GM19328 (cell line): ENCODE measurements at regions not wholly inside any gene's neighbourhood (a gene's known extent, or its start where the extent isn't known, plus 50 kb on each side); places are given as distances from the start of the nearest gene placed in this dataset.
"Not testable (repeated sequence)": the region's sequence is repeated elsewhere in the genome, so short reads cannot be mapped to it uniquely, and the experiment has no call there.

ENCODE experiments used
- ATAC-seq: cut with Tn5 transposase; IDR thresholded peaks from one replicate; pipeline ENCODE4 v1.9.1; 2021; ENCODE audit warnings: mild to moderate bottlenecking, moderate library complexity; ENCODE audit not compliant: unreplicated experiment

DNA sequence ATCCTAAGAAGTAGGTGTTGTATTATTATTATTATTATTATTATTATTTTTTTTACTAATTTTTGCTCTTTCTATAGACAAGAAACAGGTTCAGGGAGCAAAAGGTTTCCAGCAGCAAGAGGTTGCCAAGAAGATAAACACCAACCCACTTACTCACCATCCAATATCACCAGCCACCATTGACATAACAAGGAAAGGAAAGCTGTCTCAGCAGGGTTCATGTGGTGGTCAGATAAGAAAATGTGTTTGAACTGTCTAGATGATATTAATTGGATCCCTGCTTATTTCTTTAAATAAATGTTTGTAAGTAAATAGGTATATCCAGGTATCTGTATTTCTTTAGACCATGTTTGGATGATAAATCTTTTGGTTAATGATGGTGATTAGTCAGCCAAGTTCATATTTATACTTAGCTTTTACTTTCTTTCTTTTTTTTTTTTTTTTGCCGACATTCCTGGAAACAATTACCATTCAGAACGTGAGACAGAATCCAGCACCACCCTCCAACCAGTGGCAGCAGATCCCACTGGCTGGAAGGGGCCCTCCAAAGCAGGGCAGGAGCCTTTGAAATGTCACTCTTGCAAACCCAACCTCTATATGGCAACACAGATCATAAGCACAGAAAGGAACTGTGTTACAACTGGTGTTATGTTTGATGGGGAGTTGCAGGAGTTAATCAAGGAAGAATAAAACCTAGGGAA lies 139.2 kb upstream of the ECI2 start:
- ATAC-seq = no peak

DNA sequence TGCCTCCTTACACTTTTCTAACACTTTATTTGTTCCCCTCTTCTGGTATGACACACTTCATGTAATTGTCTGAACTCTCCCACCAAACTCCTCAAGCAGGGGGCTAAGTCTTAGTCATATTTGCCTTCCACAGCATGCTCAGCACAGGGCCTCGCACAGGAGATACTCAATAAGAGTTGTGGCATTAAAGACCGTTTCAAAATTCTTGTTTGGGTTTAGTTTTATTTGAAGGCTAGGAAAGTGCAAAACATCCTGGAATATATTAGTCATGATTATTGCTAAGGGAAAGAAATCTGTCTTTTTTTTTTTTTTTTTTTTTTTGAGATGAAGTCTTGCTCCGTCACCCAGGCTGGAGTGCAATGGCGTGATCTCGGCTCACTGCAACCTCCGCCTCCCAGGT lies 137.6 kb upstream of the ECI2 start:
- no peak for ATAC-seq

DNA sequence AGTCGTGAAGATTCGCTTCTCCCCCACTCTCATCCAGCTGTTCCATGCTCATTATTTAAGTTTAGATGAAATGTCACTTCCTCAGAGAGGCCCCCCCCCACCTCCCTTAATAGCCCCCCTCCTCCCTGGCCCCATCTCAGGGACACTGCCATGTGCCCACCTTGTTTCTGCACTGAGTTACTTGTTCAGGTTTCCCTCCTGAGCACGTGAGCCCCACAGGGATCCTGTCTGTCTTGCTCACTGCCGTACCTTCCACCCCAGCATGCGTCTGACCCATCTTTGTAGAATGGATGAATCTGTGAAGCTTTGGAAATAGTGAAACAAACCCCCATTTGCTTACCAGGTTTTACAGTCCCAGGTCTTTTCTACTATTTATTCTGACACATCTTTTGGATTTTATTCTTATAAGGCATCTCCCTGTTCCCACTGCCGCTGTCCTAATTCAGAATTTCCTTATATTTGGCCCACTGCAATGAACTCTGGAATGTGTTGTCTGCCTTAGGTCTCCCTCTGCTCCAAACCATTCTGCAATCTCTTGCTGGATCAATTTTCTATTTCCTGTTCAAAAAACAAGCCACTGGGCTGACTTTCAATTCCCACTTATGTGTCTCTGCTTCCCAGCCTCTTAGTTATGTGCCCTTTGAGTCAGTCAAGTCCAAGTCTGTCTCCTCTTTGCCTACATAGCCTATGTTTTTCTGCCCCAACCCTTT lies 136.5 kb upstream of the ECI2 start:
- no peak for ATAC-seq

DNA sequence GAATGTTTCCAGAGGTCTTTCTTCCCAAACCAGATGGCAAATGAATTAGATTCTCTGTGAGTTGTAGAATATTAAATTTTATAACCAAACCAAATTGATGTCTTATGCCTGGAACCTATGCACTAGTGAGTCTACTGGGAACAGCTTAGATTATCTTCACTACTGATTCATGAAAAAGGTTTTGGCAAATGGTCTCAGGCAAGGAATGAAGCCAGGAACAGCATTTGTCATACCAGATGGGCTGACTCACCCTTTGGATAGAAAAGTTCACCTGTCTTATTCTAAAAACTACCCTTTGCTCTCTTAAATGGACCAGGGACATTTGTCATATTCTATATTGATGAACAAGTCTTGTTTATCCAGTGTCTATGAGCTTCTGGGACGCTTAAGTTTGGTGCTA lies 135.4 kb upstream of the ECI2 start:
- ATAC-seq = no peak

DNA sequence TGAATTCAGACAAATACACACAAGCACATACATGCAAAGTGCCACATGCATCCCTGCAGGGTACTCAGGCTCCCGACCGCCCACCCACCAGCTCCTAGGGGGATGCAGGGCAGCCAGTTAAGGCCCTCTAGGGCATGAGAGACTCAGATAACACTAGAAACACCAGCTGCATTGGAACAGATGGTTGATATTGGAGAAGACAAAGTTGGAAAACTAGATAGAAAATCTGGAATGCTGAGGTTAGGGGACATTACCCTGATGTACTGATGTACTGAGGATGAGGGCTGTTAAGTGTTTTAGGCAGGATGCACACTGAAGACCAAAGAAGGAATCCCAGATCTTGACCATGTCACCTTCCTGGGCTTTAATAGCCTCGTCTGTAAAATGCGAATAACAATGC lies 134.6 kb upstream of the ECI2 start:
- no peak for ATAC-seq

DNA sequence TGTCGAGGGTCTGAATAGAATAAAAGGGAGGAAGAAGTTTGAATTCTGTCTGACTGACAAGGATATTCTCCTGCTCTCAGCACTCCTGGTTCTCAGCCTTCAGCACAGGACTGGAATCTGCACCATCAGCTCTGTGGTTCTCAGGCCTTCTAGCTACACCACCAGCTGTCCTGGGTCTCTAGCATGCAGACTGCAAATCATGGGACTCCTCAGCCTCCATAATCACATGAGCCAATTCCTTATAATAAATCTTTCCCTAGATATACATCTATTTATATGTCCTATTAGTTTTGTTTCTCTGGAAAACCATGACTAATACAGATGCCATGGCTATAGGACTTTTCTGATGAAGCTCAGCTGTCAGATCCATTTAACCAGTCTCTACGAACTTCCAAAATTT lies 132.8 kb upstream of the ECI2 start:
- ATAC-seq = no peak

DNA sequence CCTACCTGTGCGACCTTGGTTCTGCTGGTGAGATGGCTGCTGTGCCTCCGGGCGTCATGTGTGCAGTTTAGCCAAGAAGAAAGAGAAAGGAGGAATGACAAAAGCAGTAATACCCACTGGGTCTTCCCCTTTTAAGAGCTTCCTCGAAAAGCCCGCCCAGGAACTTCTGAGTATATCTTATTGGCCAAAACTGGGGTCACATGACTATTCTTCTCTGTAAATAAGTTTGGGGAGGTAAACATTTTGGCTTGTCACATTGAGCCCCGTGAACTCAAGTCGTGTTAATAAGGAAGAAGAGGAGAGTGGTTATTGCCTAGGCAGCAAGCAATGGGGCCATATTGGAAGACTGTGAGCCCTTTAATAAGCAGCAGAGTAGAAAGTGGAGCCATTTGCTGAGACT lies 130.4 kb upstream of the ECI2 start:
- ATAC-seq = no peak

DNA sequence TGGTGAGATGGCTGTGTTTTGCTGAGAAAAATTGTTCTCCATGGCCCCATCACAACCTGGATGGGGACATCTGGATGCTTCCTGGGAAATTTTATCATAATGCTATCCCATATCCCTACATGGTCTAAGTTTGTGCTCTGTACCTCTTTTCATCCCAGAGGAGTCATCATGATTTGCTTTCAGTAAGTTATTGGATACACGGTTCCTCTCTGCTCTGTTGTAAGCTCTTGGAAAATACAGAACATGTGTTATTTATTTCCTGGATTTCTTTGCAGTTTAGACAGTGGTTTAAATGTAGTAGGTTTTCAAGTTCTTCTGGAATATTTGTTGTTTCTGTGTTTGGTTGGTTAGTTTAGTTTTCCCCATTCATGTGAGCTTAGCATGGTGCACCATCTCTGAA lies 129.2 kb upstream of the ECI2 start:
- ATAC-seq = no peak

DNA sequence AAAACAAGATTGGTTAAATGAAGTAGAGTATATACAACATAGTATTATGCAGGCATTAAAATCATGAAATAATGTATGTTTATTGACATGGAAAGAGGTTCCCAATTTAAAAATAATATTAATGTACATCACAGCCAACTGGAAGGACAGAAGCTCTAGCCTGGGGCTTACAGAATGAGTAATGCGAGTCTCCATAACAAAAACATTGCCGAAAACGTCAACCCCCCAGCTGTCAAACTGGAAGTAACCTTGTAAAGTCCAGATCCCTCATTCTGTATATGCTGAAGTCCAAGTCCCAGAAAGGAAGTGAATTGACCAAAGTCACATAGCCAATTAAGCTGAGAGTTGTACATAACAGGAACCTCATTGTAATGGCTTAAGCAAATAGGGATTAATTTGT lies 128.7 kb upstream of the ECI2 start:
- ATAC-seq = no peak

DNA sequence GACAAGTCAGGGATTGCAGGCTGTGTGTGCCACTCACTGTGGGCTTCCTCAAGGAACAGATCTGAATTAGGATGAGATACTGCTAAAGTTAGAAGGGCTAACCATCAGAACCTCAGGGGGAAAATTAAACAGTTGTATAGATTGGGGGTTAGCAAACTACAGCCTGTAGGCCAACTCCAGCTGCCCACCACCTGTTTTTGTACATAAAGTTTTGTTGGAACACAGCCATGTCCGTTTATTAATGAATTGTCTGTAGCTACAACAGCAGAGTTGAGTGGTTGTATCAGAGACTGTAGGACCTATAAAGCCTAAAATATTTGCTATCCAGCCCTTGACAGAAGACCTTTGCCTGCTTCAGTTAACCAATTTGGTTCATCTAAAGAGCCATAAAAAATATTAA lies 127.2 kb upstream of the ECI2 start:
- no peak for ATAC-seq

DNA sequence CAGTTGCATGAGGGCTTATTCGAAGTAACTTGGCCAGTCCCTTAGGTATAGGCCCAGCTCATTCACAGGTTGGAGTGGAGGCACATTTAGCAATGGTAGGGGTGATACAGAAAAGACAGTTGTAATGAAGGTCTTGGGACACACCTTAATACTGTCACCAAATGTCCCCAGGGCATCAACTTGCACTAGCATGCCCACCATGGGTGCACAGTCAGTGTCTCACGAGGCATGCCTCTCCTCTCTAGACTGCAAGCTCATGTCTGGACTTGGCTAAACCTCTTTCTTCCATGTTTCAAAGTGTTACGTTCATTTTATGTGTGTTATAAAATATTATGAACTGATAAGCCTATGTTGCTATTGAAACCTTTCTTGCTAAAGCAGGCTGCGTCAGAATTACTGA lies 124.0 kb upstream of the ECI2 start:
- no peak for ATAC-seq

DNA sequence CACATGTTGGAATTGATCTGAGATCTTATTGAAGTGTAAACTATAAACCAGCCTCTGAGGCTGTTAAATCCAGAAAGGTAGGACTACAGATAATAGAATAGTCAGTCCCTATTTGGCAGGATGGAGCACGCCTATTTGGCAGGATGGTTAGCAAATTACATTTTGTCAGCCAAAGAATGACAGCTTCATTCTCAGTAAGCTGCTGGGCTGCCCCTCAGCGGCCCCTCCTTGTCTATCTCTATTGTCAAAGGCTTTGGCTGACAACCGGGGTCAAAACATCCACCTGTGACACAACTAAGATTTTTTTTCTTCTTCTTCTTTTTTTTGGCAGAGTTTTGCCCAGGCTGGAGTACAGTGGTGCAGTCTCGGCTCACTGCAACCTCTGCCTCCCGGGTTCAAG lies 123.4 kb upstream of the ECI2 start:
- ATAC-seq = no peak

DNA sequence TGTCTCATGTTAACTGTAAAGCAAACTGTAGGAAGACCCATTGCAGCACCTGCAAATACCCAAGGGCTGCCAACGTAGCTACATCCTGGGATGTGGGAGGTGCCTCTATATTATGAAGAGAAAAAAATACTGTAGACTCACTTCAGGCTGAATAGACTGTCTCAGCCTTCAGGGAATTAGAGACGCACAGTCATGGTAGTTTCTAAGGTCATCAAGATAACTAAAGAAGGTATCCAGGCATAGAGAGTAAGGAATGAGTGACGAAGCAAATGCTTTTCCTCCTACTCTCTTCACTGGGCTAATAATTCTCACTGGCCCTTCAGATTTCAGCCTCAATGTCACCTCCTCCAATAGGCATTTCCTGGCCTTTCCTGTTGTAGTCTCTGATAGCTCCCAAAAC lies 121.6 kb upstream of the ECI2 start:
- no peak for ATAC-seq

DNA sequence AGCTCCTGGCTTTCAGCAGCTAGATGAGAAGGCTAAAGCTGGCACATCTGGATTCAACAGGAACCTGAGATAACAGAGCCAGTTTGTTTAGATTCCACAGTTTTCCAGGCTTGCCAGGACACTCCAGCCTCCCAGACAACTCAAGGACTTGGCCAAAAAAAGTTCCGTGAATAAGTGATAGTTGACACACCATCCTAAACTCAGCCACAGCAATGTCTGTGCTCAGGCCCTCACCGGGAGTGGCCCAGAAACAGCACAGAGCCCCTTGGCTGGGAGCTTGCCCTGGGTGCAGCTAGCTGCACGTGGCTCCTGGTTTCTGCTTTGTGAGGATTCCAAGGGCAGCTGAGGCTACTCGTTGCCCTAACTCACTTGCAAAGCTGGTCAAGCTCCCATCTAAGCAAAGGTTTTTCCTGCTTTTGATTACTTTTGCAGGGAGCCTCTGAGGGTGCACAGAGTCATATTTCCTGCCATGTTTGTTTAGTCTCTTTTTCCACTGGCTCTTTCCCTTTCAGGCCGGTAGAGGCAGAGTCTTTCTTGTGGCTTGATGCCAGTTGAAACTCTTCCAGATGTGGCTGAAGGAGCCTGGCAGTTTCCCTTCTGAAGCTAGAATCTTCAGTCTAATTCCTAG lies 118.3 kb upstream of the ECI2 start:
- no peak for ATAC-seq

DNA sequence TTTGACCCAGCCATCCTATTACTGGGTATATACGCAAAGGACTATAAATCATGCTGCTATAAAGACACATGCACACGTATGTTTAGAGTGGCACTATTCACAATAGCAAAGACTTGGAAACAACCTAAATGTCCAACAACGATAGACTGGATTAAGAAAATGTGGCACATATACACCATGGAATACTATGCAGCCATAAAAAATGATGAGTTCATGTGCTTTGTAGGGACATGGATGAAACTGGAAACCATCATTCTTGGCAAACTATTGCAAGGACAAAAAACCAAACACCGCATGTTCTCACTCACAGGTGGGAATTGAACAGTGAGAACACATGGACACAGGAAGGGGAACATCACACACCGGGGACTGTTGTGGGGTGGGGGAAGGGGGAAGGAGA lies 117.1 kb upstream of the ECI2 start:
- ATAC-seq = not testable (repeated sequence)

DNA sequence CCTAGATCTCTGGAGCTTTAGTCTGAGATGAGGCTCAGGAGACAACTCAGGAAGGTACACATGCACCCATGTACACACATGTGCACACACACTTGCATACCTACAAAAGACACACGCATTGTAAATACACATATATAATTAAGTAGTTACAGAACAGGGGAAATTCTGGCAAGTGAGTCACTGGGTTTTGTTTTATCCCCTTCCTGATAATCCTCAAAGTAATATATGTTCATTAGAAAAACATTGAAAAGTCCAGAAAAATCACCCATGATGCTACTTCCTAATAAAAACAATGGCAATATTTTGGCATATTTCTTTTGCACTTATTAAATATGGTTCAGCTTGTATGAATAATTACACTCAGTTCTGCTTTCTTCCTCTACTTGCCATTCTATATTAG lies 115.3 kb upstream of the ECI2 start:
- ATAC-seq = no peak

DNA sequence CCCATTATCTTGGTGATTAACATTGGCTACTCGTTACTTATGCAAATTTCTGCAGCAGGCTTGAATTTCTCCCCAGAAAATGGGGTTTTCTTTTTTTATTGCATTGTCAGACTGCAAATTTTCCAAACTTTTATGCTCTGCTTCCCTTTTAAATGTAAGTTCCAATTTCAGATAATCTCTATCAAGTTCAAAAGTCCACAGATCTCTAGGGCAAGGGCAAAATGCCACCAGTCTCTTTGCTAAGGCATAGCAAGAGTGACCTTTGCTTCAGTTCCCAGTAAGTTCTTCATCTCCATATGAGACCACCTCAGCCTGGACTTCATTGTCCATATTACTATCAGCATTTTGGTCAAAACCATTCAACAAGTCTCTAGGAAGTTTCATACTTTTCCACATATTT lies 108.5 kb upstream of the ECI2 start:
- ATAC-seq = not testable (repeated sequence)

DNA sequence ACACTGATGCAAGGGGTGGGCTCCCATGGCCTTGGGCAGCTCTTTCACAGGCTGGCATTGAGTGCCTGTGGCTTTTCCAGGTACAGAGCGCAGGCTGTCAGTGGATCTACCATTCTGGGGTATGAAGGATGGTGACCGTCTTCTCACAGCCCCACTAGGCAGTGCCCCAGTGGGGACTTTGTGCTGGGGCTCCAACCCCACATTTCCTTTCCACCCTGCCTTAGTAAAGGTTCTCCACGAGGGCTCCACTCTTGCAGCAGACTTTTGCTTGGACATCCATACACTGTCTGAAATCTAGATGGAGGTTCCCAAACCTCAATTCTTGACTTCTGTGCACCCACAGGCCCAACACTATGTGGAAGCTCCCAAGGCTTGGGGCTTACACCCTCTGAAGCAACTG lies 107.9 kb upstream of the ECI2 start:
- no peak for ATAC-seq

DNA sequence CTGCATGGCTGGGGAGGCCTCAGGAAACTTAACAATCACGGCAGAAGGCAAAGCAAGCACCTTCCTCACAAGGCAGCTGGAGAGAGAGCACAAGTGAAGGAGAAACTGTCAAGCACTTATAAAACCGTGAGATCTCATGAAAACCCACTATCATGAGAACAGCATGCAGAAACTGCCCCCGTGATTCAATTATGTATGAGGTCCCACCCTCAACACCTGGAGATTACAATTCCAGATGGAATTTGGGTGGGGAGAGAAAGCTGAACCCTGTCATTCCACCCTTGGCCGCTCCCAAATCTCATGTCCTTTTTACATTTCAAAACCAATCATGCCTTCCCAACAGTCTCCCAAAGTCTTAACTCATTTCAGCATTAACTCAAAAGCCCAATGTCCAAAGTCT lies 107.2 kb upstream of the ECI2 start:
- ATAC-seq = no peak

DNA sequence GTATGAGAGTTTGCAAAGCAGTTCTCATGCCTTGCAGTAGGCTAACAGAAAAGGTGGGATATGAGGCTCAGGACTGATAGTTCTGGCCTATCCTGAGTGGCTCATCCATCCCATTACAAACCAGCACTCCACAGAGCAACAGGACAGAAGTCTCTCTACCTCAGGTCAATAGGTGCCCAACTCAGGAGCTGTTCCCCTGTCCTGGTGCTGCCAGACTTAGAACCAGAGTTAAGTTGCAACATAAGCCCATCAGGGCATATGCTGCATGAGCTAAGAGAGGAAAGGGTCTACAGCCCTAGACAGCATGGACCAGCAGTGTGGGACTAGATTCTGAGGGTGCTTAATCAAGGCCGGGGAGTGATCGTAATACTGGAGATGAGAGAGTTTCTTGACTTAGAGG lies 104.8 kb upstream of the ECI2 start:
- ATAC-seq = no peak

DNA sequence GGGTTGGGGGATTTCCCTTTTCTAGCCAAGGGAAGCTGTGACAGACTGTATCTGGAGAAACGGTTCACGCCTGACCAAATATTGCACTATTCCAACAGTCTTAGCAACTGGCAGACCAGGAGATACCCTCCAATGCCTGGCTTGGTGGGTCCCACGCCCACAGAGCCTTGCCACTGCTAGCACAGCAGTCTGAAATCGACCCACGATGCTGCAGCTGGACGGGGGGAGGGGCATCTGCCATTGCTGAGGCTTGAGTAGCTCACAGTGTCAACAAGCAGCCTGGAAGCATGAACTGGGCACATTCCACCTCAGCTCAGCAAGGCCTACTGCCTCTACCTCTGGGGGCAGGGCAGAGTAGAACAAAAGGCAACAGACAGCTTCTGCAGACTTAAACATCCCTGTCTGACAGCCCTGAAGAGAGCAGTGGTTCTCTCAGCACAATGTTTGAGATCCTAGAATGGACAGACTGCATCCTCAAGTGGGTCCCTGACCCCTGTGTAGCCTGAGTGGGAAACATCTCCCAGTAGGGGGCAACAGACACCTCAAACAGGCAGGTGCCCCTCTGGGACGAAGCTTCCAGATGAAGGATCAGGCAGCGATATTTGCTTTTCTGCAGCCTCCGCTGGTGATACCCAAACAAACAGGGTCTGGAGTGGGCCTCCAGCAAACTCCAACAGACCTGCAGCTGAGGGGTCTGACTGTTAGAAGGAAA lies 89.9 kb upstream of the ECI2 start:
- ATAC-seq = no peak
